ENCODE measurements at regions not wholly inside any gene's neighbourhood (a gene's known extent, or its start where the extent isn't known, plus 50 kb on each side); places are given as distances from the start of the nearest gene placed in this dataset.

DNA sequence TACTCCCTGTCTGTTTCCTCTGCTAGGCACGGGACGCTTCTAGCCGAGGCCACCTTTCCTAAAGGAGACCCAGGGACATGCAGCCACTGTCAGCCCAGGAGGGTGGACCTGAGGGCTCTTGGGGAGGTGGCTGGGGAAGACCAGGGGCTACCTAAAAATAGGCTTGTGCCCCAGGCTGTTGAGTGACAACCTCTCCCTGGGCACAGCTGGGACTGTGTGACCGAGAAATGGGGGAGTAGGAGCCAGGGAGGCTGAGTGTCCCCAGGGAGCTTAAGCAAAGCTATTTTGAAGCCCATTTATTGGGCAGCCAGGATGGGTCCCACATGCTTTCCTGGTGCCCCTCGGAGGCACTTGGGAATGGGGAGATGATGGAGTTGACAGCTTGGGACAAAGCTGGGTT, 63.8 kb downstream of the CALML3 start:
- Histone ChIP-seq H3K9me3 (no peaks in the 10 kb centered on the region), H3K36me3 (no peaks in the 10 kb centered on the region), H3K4me3 (no peak overlapping the region), H3K27me3 (peaks cover 0 to 9% (median 0%) of the 10 kb centered on the region in 4 donors), H3K4me1 (peaks cover 18 to 68% (median 32%) of the 10 kb centered on the region in 3 donors), H3K27ac (no peak overlapping the region)
- intact Hi-C loops (cut with DNase I) = no loop called here
- no peak for DNase-seq
- TF ChIP-seq POLR2A (IDR thresholded peaks at IDR 0.05) (no peak), CTCF (IDR thresholded peaks at IDR 0.05) (no peak)
- 86 to 97% methylated on average over 2 to 3 of the region's 5 CpGs for WGBS, 2 donors
